ENCODE measurements at regions not wholly inside any gene's neighbourhood (a gene's known extent, or its start where the extent isn't known, plus 50 kb on each side); places are given as distances from the start of the nearest gene placed in this dataset.
A peak's percentile ranks its signal among the peaks of the same experiment; 100 is the strongest.

- no peak for TF ChIP-seq ZNF462 (CRISPR knock-in tag; IDR thresholded peaks at IDR 0.05)
- TF ChIP-seq JUNB (IDR thresholded peaks at IDR 0.05; ENCODE audit: unreplicated experiment): no peak
- TF ChIP-seq STAT1 (IDR thresholded peaks at IDR 0.05; ENCODE audit: unreplicated experiment): no peak
- TF ChIP-seq POLR2AphosphoS5 (IDR thresholded peaks at IDR 0.05; ENCODE audit: low read depth): no peak
- TF ChIP-seq, protein P1, sequence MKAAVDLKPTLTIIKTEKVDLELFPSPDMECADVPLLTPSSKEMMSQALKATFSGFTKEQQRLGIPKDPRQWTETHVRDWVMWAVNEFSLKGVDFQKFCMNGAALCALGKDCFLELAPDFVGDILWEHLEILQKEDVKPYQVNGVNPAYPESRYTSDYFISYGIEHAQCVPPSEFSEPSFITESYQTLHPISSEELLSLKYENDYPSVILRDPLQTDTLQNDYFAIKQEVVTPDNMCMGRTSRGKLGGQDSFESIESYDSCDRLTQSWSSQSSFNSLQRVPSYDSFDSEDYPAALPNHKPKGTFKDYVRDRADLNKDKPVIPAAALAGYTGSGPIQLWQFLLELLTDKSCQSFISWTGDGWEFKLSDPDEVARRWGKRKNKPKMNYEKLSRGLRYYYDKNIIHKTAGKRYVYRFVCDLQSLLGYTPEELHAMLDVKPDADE (IDR thresholded peaks at IDR 0.05): no peak
- TF ChIP-seq EZH2 (IDR thresholded peaks at IDR 0.05; ENCODE audit: low read depth, unreplicated experiment): no peak
- TF ChIP-seq NANOG (IDR thresholded peaks at IDR 0.05; ENCODE audit: borderline replicate concordance): no peak
Measured at GRCh38 chr21:17674106-17674505, 61.4 kb upstream of the BTG3 start (continued).

GRCh38 chr21:17673261-17674020, 60.7 kb upstream of the BTG3 start:
- Histone ChIP-seq H3K36me3 (ENCODE audit: insufficient read depth) (no peaks in the 10 kb centered on the region), H3K4me2 (no peak overlapping the region), H3K27me3 (ENCODE audit: insufficient read depth) (no peaks in the 10 kb centered on the region), H3K4me3 (no peak overlapping the region), H3K79me2 (replicated peaks; ENCODE audit: insufficient read depth) (no peaks in the 10 kb centered on the region), H3K4me1 (ENCODE audit: insufficient read depth) (peaks cover 8% of the 10 kb centered on the region; the same call in 1 of the 2 replicates), H4K20me1 (replicated peaks; ENCODE audit: insufficient read depth) (no peaks in the 10 kb centered on the region), H2AFZ (peak overlapping the region; percentile 24), H3K27ac (ENCODE audit: low read depth) (no peak overlapping the region), H3K9me2 (ENCODE audit: insufficient read depth) (peaks cover 14% of the 10 kb centered on the region), H3F3A (replicated peaks; ENCODE audit: low read depth) (no peaks in the 10 kb centered on the region)
- no peak overlapping the region for H3K4me3 Mint-ChIP-seq
- H3K27ac Mint-ChIP-seq: no peak overlapping the region
- H3K4me1 Mint-ChIP-seq: peaks cover 9% of the 10 kb centered on the region
- peak; percentile 58 for DNase-seq (ENCODE audit: low spot score)
- H3K36me3 Mint-ChIP-seq (ENCODE audit: low read depth): no peaks in the 10 kb centered on the region
- H3K27me3 Mint-ChIP-seq (ENCODE audit: insufficient read depth, low read depth, poor library complexity): peaks cover 5% of the 10 kb centered on the region
- H3K9me3 Mint-ChIP-seq: no peaks in the 10 kb centered on the region; the same call in 2 of the 3 replicates
- ATAC-seq: no peak
- TF ChIP-seq ZNF462 (CRISPR knock-in tag; IDR thresholded peaks at IDR 0.05): no peak
- TF ChIP-seq ZNF331 (CRISPR knock-in tag; IDR thresholded peaks at IDR 0.05; ENCODE audit: low read depth): no peak
